Nephron (organoid): ENCODE measurements at regions not wholly inside any gene's neighbourhood (a gene's known extent, or its start where the extent isn't known, plus 50 kb on each side); places are given as distances from the start of the nearest gene placed in this dataset.
A peak's percentile ranks its signal among the peaks of the same experiment; 100 is the strongest.

Experiments used
- H3K27ac Mint-ChIP-seq, 3 experiments: 2 replicates each; pipeline ENCODE4 v1.8.0; 2020; ENCODE audit warnings: mixed read lengths in 3 of 3, mild to moderate bottlenecking in 2 of 3, moderate library complexity in 1 of 3
- H3K27me3 Mint-ChIP-seq: 2 replicates; pipeline ENCODE4 v1.8.0; 2021; ENCODE audit warnings: low read depth, mild to moderate bottlenecking, moderate library complexity, mixed read lengths
- H3K36me3 Mint-ChIP-seq: 2 replicates; pipeline ENCODE4 v1.8.0; 2020; ENCODE audit warnings: low read depth, mixed read lengths
- H3K4me1 Mint-ChIP-seq: 2 replicates; pipeline ENCODE4 v1.8.0; 2020; ENCODE audit warnings: mixed read lengths
- H3K4me3 Mint-ChIP-seq, 3 experiments: 2 replicates each; pipeline ENCODE4 v1.8.0; 2020; ENCODE audit warnings: mild to moderate bottlenecking in 3 of 3, mixed read lengths in 3 of 3, moderate library complexity in 2 of 3
- H3K9me3 Mint-ChIP-seq: 2 replicates; pipeline ENCODE4 v1.8.0; 2020; ENCODE audit warnings: mixed read lengths
- TF ChIP-seq, protein P1 (sequence below), 3 experiments: fragments of 200-600 bp; sonication (generic); IDR thresholded peaks; one replicate each; pipeline ENCODE4 v1.5.0; 2021; ENCODE audit warnings: antibody characterized with exemption in 3 of 3; ENCODE audit not compliant: unreplicated experiment in 3 of 3

DNA sequence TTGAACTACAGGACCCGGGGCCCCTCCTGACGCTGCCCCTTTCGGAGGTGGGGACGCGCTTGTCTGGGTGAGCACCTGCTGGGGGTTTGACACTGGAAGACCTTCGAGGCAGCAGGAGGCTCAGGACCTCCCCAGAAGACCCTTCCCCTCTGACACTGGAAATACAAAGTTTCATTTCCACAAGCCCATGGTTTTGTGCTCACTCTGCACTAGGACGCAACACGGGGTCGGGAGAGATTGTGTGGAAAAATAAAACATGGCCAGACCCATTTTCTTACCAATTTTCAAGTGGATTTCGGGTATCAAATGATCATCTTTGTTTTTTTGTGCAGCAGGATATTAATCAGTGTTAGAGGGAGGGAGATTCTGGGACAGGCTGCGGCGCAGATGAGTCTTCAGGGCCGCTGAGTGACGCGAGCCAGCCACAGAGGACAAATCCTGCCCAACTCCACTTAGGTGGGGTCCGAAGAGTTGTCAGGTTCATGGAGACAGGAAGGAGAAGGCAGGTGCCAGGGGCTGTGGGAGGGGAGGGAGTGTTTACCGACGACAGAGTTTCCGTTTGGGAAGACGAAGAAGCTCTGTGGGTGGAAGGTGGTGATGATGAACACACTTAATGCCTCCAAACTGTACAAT is 160.0 kb upstream of the AFDN start:
- H3K4me1 Mint-ChIP-seq = peaks cover 61% of the 10 kb centered on the region
- TF ChIP-seq, protein P1, sequence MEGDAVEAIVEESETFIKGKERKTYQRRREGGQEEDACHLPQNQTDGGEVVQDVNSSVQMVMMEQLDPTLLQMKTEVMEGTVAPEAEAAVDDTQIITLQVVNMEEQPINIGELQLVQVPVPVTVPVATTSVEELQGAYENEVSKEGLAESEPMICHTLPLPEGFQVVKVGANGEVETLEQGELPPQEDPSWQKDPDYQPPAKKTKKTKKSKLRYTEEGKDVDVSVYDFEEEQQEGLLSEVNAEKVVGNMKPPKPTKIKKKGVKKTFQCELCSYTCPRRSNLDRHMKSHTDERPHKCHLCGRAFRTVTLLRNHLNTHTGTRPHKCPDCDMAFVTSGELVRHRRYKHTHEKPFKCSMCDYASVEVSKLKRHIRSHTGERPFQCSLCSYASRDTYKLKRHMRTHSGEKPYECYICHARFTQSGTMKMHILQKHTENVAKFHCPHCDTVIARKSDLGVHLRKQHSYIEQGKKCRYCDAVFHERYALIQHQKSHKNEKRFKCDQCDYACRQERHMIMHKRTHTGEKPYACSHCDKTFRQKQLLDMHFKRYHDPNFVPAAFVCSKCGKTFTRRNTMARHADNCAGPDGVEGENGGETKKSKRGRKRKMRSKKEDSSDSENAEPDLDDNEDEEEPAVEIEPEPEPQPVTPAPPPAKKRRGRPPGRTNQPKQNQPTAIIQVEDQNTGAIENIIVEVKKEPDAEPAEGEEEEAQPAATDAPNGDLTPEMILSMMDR (IDR thresholded peaks at IDR 0.05; ENCODE audit: unreplicated experiment in 3 of 3) = no peak
- H3K4me3 Mint-ChIP-seq = no peak overlapping the region
- peak overlapping the region; percentile 13 to 87 (median 70) for H3K27ac Mint-ChIP-seq
- H3K36me3 Mint-ChIP-seq = peaks cover 3% of the 10 kb centered on the region
- peaks cover 20% of the 10 kb centered on the region for H3K27me3 Mint-ChIP-seq
- H3K9me3 Mint-ChIP-seq = peaks cover 4% of the 10 kb centered on the region

DNA sequence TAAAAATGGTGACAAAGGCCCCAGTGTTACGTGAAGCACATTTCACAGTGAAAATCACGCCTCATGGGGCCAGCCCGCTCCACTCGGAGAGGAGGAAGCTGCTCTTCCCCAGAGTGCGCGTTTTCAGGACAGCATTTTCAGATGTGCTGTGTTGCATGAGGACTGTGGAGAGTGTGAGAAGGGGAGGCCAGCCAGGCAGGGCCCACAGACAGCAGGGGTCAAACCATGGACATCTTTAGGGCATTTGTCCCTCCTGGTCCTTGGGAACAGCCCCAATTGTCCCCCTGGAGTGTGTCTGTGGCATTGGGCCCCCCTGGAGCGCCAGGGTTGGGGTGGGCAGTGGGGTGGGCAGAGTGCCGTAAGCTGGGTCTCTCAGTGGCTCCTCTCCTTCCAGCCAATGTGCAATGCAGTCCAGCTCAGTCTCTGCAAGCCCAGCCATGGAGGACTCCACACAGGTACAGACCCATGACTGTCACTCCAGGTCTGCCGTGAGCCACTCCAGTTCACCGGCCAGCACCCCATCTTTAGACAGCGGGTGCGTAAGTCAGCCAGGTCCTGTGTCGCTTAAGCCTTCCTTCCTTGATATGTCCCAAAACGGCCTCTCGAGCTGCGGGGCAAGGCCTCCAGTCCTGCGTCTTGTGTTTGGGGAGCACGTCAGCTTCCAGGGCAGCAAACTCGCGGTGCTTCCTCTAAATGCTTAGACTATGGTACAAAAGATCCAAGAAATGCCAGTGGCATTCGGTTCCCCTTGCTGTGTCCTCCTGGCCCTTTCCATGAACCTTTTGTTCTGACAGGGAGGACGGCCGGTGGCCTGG is 159.3 kb upstream of the AFDN start:
- TF ChIP-seq, protein P1 (IDR thresholded peaks at IDR 0.05; ENCODE audit: unreplicated experiment in 3 of 3) = no peak
- Mint-ChIP-seq H3K4me3 (no peak overlapping the region), H3K36me3 (peaks cover 5% of the 10 kb centered on the region), H3K4me1 (peaks cover 58% of the 10 kb centered on the region), H3K27ac (peak overlapping the region; percentile 52 to 87 (median 80)), H3K9me3 (peaks cover 4% of the 10 kb centered on the region), H3K27me3 (peaks cover 23% of the 10 kb centered on the region)

DNA sequence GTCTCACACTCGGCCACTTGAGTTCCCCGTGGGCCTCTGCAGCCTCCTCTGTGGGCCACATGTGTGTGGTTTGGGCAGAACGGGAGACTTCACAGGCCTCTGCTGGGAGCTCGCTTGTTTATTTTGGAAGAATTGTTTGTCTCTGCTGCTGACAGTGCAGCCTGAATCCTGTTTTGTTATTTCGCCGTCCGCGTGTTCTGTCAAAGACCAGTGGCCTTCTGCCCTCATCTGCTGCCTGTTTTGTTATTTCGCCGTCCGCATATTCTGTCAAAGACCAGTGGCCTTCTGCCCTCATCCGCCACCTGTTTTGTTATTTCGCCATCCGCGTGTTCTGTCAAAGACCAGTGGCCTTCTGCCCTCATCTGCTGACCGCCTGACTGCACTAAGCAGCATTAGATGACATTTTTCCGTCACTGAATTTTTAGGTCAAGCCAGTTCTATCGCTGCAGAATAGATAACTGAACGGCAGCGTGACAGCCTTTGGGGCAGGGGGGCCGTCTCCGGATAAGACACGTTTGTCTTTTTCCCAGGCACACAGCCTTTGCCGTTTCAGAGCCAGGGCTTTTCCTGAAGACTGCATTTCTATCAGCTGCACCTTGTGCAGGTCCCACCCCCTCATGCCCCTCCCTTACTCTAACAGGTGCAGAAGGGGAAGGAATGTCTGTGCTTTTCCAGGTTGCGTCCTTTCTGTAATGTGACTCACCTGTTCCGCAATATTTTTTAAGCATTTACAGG is 158.5 kb upstream of the AFDN start:
- H3K27me3 Mint-ChIP-seq = peaks cover 23% of the 10 kb centered on the region
- peak overlapping the region; percentile 48 to 80 (median 52) for H3K27ac Mint-ChIP-seq
- TF ChIP-seq, protein P1 (IDR thresholded peaks at IDR 0.05; ENCODE audit: unreplicated experiment in 3 of 3) = no peak
- no peak overlapping the region for H3K4me3 Mint-ChIP-seq
- H3K9me3 Mint-ChIP-seq = peaks cover 4% of the 10 kb centered on the region
- peaks cover 5% of the 10 kb centered on the region for H3K36me3 Mint-ChIP-seq
- peaks cover 58% of the 10 kb centered on the region for H3K4me1 Mint-ChIP-seq

DNA sequence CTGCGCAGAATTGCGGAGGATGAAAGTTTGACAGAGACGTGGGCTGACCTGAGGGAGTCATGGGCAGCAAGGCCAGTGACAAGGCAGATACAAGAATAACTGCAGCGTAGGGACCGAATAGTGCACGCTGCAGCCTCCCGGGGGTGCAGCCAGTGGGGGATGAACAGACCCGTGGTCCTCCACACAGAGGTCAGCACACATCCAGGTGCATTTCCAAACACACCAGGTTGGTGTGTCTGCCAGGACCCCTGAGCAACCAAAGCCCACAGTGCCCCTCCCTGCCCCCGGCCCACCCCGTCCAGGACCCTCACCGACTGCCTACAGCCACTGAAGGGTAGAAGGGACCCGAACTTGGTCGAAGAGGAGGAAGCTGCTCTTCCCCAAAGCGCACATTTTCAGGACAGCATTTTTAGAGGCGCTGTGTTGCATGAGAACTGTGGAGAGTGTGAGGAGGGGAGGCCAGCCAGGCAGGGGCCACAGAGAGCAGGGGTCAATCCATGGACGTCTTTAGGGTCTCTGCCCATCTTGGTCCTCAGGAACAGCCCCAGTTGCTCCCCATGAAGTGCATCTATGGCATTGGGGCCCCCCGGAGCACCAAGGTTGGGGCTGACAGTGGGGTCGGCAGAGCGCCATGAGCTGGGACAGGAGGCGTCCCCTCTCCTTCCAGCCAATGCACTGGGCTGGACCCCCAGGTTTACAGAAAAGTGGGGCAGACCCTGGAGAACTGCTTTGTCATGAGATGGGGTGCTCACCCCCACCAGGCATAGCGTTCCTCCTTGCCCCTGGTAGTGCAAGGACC is 157.8 kb upstream of the AFDN start:
- no peak overlapping the region for H3K4me3 Mint-ChIP-seq
- peaks cover 5% of the 10 kb centered on the region for H3K36me3 Mint-ChIP-seq
- TF ChIP-seq, protein P1 (IDR thresholded peaks at IDR 0.05; ENCODE audit: unreplicated experiment in 3 of 3) = no peak
- H3K27me3 Mint-ChIP-seq = peaks cover 23% of the 10 kb centered on the region
- peaks cover 4% of the 10 kb centered on the region for H3K9me3 Mint-ChIP-seq
- peaks cover 55% of the 10 kb centered on the region for H3K4me1 Mint-ChIP-seq
- H3K27ac Mint-ChIP-seq = no peak overlapping the region

DNA sequence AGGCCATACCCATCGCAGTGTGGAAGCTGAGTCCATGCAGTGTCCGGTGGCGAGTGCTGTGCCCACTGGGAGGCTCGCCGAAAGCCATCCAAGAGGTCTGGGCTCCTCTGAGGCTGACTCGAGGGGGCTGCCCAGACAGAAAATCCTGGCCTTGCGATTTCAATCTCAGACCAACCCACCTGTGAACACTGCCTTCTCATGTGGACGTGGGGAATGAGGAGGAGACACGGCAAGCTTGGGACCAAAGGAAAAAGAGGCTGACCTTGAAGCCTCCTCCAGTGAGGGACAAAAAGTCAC is 157.2 kb upstream of the AFDN start:
- Mint-ChIP-seq H3K4me3 (no peak overlapping the region), H3K9me3 (peaks cover 4% of the 10 kb centered on the region), H3K4me1 (peaks cover 49% of the 10 kb centered on the region)

More for the DNA sequence above, 157.2 kb upstream of the AFDN start:
- Mint-ChIP-seq H3K36me3 (peaks cover 5% of the 10 kb centered on the region), H3K27me3 (peaks cover 23% of the 10 kb centered on the region), H3K27ac (no peak overlapping the region)
- TF ChIP-seq, protein P1 (IDR thresholded peaks at IDR 0.05; ENCODE audit: unreplicated experiment in 3 of 3) = no peak
